ENCODE measurements at regions not wholly inside any gene's neighbourhood (a gene's known extent, or its start where the extent isn't known, plus 50 kb on each side); places are given as distances from the start of the nearest gene placed in this dataset.
"Not testable (repeated sequence)": the region's sequence is repeated elsewhere in the genome, so short reads cannot be mapped to it uniquely, and the experiment has no call there.

GRCh38 chr4:117844594-117844993, 189.7 kb upstream of the NDST3 start:
- H3K36me3 ChIP-seq, result no peaks in the 10 kb centered on the region
- no peak overlapping the region for H3K4me3 ChIP-seq
- no peak for DNase-seq
- no peaks in the 10 kb centered on the region for H3K27me3 ChIP-seq
- no peaks in the 10 kb centered on the region for H3K9me3 ChIP-seq

GRCh38 chr4:117845270-117845669, 189.0 kb upstream of the NDST3 start:
- Histone ChIP-seq H3K4me3 (no peak overlapping the region), H3K36me3 (no peaks in the 10 kb centered on the region)

GRCh38 chr4:117847849-117848248, 186.4 kb upstream of the NDST3 start:
- Histone ChIP-seq H3K4me3 (no peak overlapping the region), H3K27me3 (no peaks in the 10 kb centered on the region), H3K9me3 (no peaks in the 10 kb centered on the region), H3K36me3 (no peaks in the 10 kb centered on the region)
- DNase-seq, result no peak

More at GRCh38 chr4:117845270-117845669, 189.0 kb upstream of the NDST3 start:
- no peaks in the 10 kb centered on the region for H3K27me3 ChIP-seq
- DNase-seq, result no peak
- H3K9me3 ChIP-seq, result no peaks in the 10 kb centered on the region

- H3K4me3 ChIP-seq, result no peak overlapping the region
- no peaks in the 10 kb centered on the region for H3K9me3 ChIP-seq
- DNase-seq, result no peak
- no peaks in the 10 kb centered on the region for H3K36me3 ChIP-seq
- H3K27me3 ChIP-seq, result no peaks in the 10 kb centered on the region
Observed at GRCh38 chr4:117868201-117868600, 166.1 kb upstream of the NDST3 start.

- DNase-seq, result no peak
- Histone ChIP-seq H3K4me3 (no peak overlapping the region), H3K36me3 (no peaks in the 10 kb centered on the region), H3K9me3 (no peaks in the 10 kb centered on the region), H3K27me3 (no peaks in the 10 kb centered on the region)
Observed at GRCh38 chr4:117873779-117874178, 160.5 kb upstream of the NDST3 start.

- H3K4me3 ChIP-seq, result no peak overlapping the region
- H3K27me3 ChIP-seq, result no peaks in the 10 kb centered on the region
- no peaks in the 10 kb centered on the region for H3K36me3 ChIP-seq
- no peaks in the 10 kb centered on the region for H3K9me3 ChIP-seq
- no peak for DNase-seq
Observed at GRCh38 chr4:117874216-117874615, 160.1 kb upstream of the NDST3 start.

GRCh38 chr4:117889978-117890377, 144.3 kb upstream of the NDST3 start:
- no peak for DNase-seq
- H3K9me3 ChIP-seq, result no peaks in the 10 kb centered on the region

GRCh38 chr4:117893207-117893606, 141.1 kb upstream of the NDST3 start:
- no peaks in the 10 kb centered on the region for H3K9me3 ChIP-seq
- no peaks in the 10 kb centered on the region for H3K27me3 ChIP-seq
- no peak overlapping the region for H3K4me3 ChIP-seq
- no peak for DNase-seq
- no peaks in the 10 kb centered on the region for H3K36me3 ChIP-seq

More at GRCh38 chr4:117889978-117890377, 144.3 kb upstream of the NDST3 start:
- Histone ChIP-seq H3K27me3 (no peaks in the 10 kb centered on the region), H3K4me3 (no peak overlapping the region), H3K36me3 (no peaks in the 10 kb centered on the region)

GRCh38 chr4:117898496-117898895, 135.8 kb upstream of the NDST3 start:
- Histone ChIP-seq H3K36me3 (no peaks in the 10 kb centered on the region), H3K27me3 (no peaks in the 10 kb centered on the region), H3K4me3 (no peak overlapping the region), H3K9me3 (no peaks in the 10 kb centered on the region)
- DNase-seq, result no peak

GRCh38 chr4:117900832-117901231, 133.5 kb upstream of the NDST3 start:
- H3K36me3 ChIP-seq, result no peaks in the 10 kb centered on the region
- H3K9me3 ChIP-seq, result no peaks in the 10 kb centered on the region
- no peaks in the 10 kb centered on the region for H3K27me3 ChIP-seq
- no peak overlapping the region for H3K4me3 ChIP-seq
- DNase-seq, result no peak

GRCh38 chr4:117907646-117908045, 126.6 kb upstream of the NDST3 start:
- H3K9me3 ChIP-seq, result no peaks in the 10 kb centered on the region
- H3K4me3 ChIP-seq, result no peak overlapping the region
- no peak for DNase-seq
- no peaks in the 10 kb centered on the region for H3K36me3 ChIP-seq
- H3K27me3 ChIP-seq, result no peaks in the 10 kb centered on the region

GRCh38 chr4:117908306-117909207, 125.7 kb upstream of the NDST3 start:
- DNase-seq, result no peak
- Histone ChIP-seq H3K36me3 (no peaks in the 10 kb centered on the region), H3K4me3 (no peak overlapping the region), H3K9me3 (no peaks in the 10 kb centered on the region), H3K27me3 (no peaks in the 10 kb centered on the region)

GRCh38 chr4:117916728-117917127, 117.6 kb upstream of the NDST3 start:
- Histone ChIP-seq H3K4me3 (no peak overlapping the region), H3K9me3 (no peaks in the 10 kb centered on the region), H3K27me3 (no peaks in the 10 kb centered on the region), H3K36me3 (no peaks in the 10 kb centered on the region)
- DNase-seq, result no peak

GRCh38 chr4:117922311-117922710, 112.0 kb upstream of the NDST3 start:
- not testable (repeated sequence) for H3K27me3 ChIP-seq, H3K36me3 ChIP-seq, H3K9me3 ChIP-seq, H3K4me3 ChIP-seq, DNase-seq

- H3K9me3 ChIP-seq, H3K36me3 ChIP-seq, DNase-seq, H3K4me3 ChIP-seq, H3K27me3 ChIP-seq: not testable (repeated sequence)
Observed at GRCh38 chr4:117927823-117928222, 106.5 kb upstream of the NDST3 start.

- H3K27me3 ChIP-seq, result no peaks in the 10 kb centered on the region
- no peak for DNase-seq
- no peak overlapping the region for H3K4me3 ChIP-seq
Observed at GRCh38 chr4:117941611-117942010, 92.7 kb upstream of the NDST3 start.

GRCh38 chr4:117949621-117950020, 84.7 kb upstream of the NDST3 start:
- Histone ChIP-seq H3K9me3 (no peaks in the 10 kb centered on the region), H3K36me3 (no peaks in the 10 kb centered on the region), H3K4me3 (no peak overlapping the region), H3K27me3 (no peaks in the 10 kb centered on the region)
- DNase-seq, result no peak

More at GRCh38 chr4:117941611-117942010, 92.7 kb upstream of the NDST3 start:
- H3K9me3 ChIP-seq, result no peaks in the 10 kb centered on the region
- H3K36me3 ChIP-seq, result no peaks in the 10 kb centered on the region

GRCh38 chr4:117957571-117957970, 76.7 kb upstream of the NDST3 start:
- DNase-seq, result no peak
- Histone ChIP-seq H3K27me3 (no peaks in the 10 kb centered on the region), H3K4me3 (no peak overlapping the region), H3K36me3 (no peaks in the 10 kb centered on the region), H3K9me3 (no peaks in the 10 kb centered on the region)

Measured in MG63 (cell line).